Endothelial cell of hepatic sinusoid (primary cell): ENCODE measurements at regions not wholly inside any gene's neighbourhood (a gene's known extent, or its start where the extent isn't known, plus 50 kb on each side); places are given as distances from the start of the nearest gene placed in this dataset.

Experiments used
- in situ Hi-C: cut with HindIII; loops from 2 replicates; pipeline ENCODE4 v1.10.0; 2017; ENCODE audit warnings: low sequenced_read_pairs

DNA sequence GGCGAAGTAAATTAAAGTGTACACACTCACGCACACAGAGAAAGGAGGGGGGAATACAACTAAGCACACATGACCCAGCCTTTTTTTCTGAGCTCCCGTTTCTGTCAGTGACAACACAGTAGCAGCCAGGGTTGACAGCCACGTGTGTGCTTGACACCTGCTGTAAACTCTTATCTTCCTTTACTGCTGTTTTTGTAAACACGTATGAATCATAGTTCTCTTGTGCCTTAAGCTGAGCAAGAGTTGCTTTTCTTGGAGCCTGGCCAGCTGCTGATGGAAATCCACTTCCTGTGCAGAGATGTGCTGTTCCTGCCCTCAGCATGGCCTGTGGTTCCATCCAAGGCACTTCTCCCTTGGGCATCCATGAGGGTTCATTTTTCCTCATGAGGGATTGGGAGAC, 561.9 kb downstream of the GALR1 start:
- in situ Hi-C loops = no loop called here

DNA sequence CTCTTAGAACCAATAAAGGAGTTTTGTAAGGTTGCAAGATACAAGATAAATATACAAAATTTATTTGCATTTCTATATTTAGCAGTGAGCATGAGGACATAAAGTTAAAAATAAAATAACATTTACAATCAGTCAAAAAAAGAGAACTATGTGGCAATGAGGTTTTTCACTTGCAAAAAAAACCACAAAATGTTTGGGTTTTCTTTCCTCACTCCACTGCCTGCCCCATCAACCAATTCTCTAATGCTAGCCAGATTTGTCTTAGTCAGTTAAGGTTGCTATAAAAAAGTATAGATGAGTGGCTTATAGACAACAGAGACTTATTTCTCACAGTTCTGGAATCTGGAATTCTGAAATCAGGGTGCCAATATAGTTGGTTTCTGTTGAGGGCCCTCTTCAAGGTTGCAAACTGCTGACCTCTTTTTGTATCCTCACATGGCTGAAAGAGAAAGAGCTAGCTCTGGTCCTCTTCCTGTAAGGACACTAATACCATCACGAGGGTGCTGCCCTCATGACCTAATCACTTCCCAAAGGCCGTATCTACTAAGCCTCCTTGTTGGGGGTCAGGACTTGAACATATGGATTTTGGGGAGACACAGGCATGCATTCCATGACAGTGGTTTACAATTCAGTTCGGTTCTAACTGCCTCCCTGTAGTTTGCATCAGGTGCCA, 566.2 kb downstream of the GALR1 start:
- in situ Hi-C loops = no loop called here

DNA sequence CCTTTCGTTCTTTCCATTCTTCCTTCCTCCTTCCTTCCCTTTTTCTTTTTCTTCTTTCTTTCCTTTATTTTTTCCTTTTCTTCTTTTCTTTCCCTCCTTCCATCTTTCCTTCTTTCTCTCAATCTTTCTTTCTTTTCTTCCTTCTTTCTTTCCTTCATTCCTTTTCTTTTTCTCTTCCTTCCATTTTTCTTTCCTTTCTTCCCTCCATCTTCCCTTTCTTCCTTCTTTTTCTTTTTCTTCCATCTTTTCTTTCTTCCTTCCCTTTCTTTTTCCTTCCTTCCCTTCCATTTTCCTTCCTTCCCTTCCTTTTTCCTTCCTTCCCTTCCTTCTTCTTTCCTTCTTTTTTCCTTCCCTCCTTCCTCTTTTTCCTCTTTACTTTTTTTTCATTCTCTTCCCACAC, 568.7 kb downstream of the GALR1 start:
- in situ Hi-C loops = no loop called here

DNA sequence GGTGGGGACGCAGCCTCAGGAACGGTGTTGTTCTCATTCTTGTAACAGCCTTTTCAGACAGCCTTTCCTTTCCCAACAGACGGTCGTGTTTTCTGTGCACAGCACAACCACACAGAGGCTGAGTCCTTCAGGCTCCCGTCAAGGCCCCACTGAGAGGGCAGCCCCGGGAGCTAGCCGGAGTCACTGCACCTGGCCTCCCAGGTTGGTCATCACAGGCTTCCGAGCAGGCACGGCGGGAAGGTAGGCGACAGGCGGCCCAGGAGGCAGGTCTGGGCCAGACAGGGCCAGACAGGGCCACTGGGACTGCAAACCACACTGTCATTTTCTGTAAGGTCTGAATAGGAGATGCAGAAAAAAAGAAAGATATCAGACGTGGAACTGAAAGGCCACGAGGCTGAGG, 570.8 kb downstream of the GALR1 start:
- in situ Hi-C loops = no loop called here

DNA sequence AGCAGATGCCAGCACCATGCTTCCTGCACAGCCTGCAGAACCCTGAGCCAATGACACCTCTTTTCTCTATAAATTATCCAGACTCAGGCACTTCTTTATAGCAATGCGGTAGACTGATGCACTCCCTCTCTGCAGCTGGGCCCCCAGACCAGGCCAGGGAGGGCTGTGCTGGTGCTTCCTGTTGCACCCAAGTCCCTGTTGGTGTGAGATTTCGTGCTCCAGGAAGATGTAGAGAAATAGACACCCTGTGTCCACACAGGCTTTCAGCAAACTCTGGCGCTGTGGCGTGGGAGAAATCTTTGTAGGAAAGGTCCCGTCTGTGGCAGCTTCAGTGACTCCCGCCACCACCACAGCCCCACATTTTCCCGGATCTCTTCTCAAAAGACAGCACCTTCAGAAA, 572.2 kb downstream of the GALR1 start:
- in situ Hi-C loops = no loop called here

DNA sequence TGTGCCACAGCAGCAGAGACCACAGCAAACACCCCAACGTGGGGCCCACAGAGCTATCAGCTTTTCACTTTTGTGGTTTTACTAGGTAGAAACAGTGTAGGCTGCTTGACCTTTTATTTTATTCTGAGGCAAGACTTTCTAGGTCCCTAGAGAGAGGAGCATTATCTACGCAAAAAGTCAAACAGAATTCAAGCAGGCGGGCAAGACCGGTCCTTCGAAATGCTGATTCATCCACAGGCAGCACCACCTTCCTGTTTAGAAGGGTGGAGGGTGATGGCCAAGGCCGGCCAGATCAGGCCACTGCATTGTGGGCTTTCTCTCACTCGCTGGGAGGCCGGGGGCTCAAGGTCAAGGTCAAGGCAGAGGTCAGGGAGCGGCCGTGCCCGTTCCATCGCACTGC, 573.0 kb downstream of the GALR1 start:
- in situ Hi-C loops = no loop called here

DNA sequence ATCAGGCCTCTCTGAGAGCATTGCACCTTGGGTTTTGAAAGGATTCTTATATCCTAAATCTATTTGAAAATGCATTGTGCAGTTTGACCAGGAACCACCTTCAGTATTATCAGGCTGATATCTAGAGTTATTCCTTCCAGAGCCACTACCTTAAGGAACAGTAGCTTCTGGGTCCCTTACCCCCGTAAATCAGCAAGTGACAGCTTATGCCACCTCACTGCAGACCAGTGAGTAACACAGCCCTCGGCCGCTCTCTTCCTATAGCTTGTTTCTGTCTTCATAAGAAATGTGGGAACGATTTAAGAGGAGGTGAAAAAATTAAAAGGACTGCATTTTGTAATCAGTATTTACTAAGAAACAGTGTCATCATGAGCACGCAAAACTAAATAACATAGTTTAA, 584.2 kb downstream of the GALR1 start:
- in situ Hi-C loops = loop anchor here (5.0 kb wide), 1 partner anchor 43 kb away; no protein-coding TSS in a partner anchor

DNA sequence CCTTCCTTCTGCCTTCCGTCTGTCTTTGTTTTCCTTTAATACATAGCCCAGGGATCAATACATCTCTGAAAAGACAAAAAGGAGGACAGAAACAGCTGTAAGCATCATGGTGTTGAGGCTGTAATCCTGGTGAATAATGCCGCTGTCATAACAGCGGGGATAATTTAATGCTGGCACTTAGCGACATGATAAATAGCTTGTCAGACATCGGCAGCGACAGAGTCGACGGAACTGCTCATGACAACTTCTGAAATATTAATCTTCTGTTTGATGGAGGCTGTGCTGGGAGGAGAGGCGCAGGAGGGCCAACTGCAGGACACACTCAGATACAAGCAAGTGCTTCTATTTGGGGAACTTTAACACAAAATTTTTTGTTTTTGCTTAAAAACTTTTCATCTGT, 602.2 kb downstream of the GALR1 start:
- in situ Hi-C loops = no loop called here

DNA sequence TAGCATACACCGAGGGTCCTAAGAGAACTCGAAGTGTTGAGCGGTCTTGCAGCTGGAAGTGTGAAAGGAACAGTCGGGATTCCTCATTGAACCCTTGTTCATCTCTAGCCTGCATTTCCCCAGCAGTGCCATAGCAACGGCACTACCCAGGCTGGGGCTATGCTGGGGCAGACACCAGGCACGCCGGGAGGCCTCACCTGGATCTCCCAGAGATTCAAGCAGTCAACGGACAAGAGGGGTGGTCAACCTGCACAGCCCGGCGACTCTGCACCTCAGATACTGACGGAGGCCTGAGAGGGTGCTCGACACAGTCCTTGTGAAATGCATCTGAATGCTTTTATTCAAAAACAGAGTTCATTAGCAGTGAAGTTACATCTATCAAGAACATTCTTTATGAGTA, 604.2 kb downstream of the GALR1 start:
- in situ Hi-C loops = no loop called here

DNA sequence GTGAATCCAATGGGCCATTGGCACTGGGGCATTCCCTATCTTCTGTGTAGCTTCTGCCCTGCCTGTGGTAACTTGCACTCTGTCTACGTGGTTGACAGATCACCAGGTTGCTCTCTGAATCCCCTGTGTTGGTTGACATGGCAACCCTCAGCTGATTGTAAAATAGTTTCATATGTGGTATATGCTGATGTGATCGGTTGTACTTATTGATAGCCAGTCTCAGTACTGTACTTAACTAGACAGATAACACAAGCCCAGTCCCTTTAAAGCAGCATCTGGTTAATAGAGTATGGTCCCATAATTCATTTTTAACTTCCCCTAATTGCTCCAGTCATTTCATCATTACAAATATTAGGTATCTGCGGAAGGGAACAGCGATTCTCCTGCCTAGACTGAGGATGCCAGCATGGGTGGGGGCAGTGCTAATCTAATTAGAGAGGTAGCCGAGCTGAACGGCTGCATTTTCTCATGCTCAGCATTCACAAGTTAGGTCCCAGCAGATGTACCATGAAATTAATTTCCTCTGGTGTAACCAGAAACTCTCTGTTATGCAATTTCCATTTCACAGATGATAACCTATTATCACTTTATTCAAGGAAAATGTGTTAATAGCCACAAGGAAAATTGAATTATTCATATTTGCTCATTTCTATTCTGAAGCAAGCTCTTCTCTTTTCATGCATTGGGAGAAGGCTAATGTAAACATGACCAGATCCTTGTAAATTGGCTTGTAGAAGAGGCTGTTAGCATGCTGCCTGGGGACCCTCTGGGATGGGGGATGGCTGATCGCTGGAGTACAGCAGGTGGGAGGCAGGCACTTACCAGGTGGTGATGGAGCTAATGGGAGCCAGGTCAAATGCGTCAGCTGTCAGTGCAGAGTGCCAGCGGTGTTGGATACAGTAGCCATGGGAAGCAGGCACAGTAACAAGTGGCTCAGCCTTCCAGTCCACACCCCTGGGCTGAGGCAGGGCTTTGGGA, 608.3 kb downstream of the GALR1 start:
- in situ Hi-C loops = no loop called here

DNA sequence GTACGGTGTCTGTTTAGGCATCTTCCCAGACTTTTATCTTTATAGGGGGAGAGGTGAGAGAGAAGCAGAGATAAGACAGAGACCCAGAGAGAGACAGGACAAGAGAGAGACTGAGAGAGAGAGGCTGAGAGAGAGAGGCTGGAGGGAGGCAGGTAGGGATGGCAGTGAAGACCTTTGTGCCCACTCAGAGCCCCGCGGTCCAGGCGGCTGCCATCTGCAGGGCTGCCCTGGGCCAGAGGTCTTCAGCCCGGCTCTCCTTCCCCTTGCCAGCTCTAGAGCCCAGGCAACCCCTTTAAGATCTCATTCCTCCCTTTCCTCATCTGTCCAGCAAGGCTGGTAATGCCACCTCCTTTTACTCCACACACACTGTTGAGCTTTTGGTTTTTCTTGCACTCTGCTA, 610.0 kb downstream of the GALR1 start:
- in situ Hi-C loops = no loop called here

DNA sequence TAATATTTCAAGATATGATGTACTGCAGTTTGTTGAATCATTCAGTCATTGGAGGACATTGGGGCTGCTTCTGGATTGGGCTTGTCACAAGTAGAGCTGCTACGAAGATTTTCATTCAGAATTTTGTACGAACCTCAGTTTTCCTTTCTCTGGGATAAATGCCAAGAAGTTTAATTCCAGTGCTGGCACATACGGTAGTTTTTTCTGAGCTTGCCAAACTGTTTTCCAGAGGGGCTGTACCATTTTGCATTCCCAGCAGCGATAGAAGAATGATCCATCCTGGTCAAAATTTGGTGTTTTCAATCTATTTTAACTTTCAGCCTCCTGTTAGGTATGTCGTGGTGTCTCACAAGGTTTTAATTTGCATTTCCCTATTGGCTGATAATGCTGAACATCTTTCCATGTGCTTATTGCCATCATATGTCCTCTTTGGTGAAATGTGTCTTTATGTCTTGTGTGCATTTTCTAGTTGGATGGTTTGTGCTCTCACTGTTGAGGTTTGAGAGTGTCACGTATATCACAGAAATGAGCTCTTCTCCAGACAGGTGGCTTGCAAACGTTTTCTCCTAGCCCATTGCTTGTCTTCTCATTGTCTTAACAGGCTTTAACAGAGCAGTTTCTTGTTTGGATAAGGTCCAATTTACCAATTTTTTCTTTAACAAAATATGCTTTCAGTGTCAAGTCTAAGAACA, 612.6 kb downstream of the GALR1 start:
- in situ Hi-C loops = no loop called here

DNA sequence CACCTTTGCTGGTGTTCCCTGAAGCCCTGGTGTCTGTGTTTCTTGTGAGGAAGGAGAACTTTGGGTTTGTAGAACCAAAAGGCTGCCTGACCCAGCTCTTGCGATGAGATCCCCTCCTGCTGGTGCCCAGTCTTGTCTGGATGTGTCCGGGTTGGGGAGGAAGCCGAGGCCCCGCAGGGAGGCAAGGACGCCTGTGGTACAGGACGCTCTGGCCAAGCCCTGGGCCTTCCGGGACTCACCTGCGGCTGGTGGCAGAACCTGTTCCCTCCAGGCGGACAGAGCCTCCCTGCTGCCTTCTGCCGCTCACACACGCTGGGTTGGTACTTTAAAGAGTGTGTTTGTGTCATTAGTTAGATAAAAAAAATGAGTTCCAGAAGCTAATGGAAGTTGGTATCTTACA, 616.2 kb downstream of the GALR1 start:
- in situ Hi-C loops = no loop called here

DNA sequence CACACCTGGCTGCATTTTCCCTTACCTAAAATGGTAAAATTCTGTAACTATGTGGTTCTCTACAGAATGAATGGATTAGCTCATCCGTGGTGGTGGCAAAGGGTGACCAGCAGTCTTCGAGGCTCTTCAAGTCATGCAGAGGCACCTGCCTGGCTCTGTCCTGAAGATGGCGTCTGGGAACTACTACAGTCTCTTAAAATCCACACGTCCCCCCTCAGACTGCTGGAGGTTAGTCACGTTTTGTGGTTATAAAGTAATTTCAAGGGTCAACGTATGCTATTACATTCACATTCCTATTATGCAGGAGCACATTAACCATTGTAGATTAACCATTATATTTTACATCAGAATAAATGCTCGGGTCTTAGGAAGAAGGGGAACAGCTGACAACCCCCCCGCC, 616.7 kb downstream of the GALR1 start:
- in situ Hi-C loops = no loop called here

DNA sequence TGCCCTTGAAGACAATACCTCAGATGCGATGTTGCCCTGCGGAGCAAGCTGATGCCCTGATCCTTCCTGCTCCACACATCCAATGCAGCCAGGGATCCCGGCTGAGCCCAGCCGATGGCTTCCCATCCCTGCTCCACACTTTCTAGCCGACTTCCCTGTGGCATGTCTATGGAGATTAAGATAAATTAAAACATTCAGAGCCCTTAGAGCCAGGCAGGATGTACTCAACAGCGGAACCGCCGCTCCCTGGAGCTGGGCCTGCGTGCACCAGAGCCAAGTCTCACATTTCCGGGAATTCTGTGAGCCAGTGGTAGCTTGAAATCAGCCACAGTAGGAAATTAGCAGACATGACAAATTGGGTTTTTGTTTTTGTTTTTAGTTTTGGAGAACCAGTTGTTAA, 620.6 kb downstream of the GALR1 start:
- in situ Hi-C loops = no loop called here

DNA sequence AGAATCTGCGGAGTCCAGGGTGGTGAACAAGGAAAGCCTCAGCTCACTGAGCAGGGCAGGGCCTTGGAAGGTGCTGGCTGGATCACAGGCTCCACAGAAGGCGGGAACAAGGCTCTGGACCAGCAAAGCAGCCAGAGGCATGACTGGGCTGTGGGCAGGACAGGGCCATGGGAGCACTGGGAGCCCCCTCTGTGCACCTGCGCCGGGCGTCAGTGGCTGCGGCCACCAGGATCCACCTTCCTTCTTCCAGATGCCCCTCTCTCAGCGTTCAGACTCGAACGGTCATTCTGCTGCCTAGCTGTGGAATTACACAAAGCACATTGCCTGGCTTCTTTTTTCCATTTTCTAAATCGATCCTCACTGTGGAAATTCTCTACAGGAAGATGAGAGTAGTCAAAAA, 621.2 kb downstream of the GALR1 start:
- in situ Hi-C loops = no loop called here

DNA sequence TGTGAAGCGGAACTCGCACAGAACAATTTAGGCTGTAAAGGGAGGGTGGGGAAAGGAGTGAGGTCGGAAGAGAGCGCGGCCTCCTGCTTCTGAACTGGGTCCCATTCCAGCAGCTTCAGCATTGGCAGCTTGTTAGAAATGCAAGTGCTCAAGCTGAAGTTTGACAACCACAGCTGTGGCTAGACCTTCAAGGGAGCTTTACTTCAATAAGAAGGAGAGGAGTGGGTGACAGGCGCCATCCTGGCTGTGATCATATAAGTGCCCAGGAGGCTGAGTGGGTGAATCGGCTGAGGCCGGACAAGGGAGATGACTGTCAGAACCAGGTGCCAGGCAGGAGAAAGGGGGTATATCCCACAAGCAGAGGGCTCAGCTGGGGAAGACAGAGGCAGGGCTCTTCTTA, 622.5 kb downstream of the GALR1 start:
- in situ Hi-C loops = no loop called here

DNA sequence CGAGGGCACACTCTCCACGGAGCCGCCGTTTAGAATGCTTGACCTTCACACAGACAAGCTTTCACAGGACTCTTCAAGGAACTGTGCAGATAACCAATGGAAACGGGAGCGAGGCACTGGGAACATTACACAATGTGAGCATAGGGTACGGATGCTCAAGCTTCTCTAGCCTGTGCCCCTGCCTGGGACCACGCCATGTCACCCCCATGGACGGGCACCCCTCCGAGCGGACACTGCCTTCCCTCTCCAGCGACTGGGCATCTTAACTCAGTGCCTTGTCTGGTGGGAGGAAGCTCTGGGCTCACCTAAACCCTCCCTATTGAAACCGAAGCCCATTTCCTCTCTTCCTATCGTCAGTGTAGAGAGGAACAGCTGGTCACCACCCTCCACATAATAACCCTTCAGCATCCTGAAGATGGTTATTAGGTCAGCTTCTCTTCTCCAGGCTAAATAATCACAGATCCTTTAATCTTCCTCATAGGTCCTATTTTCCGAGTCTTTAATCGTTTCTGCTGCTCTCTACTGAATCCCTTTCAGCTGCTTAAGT, 626.7 kb downstream of the GALR1 start:
- in situ Hi-C loops = loop anchor here (5.0 kb wide), 2 partner anchors 44 to 66 kb away; no protein-coding TSS in a partner anchor

DNA sequence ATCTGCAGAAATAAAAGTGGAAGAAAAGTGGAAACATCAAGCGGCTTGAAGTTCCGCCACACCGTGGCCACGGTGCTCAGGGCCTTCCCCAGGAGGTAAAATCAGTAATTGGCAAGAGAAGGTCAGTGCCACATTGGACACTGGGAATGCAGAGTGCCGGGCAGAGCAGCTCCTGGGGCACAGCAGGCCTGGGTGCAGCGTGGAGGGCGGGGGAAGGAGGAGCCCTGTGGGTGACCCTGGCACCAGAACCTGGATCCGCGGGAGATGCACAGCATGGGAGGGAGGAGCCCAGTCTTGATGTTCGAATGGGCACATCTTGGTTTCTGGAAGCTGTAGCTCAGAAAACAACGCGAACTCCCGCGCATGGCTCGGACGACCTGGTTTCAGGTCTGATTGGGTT, 630.2 kb downstream of the GALR1 start:
- in situ Hi-C loops = loop anchor here (5.0 kb wide), 2 partner anchors 48 to 62 kb away; no protein-coding TSS in a partner anchor

DNA sequence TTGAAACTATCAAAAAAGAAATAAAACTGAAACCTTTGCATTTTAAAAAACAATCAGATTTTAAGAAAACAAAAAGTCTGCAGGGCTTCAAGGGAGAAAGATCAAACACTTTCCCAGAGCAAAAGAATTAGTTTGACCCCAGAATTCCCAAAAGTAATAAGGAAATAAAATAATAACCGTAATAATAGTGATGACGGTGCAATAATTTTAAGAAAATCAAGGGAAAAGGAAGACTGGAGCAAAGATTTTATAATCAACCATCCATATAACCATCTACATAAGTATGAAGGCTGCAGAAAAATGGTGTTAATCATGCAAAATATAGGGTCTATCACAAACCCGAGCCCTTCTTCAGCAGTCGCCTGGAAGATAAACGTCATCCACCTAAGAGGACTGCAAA, 634.8 kb downstream of the GALR1 start:
- in situ Hi-C loops = no loop called here

DNA sequence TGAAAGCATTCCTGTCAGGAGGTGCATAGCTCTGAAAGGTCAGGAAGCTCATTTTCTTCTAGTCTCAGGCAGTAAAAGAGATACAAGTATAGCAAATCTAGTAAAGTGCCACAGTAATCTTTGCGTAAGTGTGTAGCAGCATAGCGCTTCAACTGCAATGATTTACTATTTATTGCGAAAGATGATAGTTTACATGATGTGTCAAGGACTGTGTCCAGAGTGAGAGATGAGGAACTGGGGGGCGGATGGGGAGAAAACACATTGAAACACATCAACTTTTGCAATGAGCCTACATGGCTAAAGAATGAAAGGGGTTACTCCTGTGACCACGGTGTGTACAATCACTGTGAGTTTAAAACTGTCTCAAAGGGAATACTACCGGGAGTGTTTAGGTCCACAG, 644.4 kb downstream of the GALR1 start:
- in situ Hi-C loops = no loop called here
